ENCODE measurements at regions not wholly inside any gene's neighbourhood (a gene's known extent, or its start where the extent isn't known, plus 50 kb on each side); places are given as distances from the start of the nearest gene placed in this dataset.

DNA sequence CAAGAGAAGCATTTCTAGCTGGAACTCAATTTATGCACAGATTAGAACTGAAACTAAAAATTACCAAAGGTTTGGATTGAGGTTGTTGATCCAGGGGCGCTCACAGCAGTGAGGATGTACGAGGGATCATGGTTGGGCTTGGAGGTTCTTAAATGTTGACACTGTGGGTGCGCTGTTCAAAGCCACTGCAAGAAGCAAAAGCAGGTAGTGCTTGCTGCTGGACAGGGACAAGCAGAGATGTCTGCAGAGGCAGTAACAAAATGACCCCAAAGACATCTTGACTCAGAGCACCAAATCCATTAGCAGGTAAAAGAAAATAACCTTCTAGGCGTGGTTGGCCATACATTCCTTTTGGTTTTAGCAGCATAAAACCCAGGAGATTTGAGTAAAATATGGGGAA is 468.4 kb downstream of the ZSWIM6 start:
- DNase-seq = no peak

DNA sequence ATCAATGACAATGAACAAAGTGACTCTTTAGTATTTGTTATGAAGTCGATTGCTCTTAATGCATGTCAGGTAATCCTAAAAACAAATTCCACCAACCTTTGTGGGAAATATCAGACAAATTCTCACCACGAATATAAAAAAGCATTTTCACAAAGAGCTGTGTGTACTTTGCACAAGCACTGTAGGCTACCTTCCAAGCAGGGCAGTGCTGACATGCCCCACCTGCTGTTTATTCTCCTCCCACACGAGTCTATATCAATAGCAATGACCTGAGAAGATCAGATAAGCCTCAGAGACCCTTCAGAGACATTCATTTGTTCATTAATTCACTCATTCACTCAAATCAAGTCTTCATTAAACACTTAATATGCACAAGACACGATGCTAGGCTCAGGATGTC is 469.1 kb downstream of the ZSWIM6 start:
- no peak for DNase-seq

DNA sequence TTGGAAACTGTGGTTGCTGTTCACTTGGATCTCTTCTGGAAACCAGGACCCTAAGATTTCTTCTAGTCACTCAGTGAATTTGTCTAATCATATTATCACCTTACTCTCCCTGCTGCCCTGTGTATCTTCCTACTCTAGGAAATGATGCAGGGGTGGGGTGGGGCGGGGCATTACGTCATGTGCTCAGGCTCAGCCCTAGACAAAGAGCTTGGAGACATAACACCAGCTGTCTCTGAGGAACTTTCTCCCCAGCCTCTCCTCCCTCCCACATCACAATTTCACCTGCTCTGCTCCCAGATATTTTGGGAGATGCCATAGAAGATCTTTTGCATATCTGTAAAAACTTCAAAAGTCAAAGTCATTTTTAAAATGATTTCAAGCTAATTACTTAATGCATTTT is 470.4 kb downstream of the ZSWIM6 start:
- DNase-seq = no peak

DNA sequence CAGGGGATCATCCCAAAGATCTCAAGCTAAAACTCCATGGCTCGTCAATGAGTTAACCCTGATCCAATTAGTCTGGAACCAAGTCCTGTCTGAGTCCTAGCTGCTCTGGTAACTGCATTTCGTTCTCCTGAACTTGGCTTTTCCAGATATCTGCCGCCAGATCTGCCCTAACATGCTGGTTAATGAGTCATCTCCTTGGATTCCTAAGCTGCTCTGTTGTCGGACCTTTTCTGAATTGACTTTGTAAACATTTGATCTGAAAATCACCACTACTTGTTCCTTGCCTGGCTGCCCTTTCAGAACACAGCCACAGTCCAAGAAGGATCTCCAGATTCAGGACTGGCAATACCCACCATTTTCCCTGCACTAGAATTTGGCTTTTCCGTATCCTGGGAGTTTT is 473.0 kb downstream of the ZSWIM6 start:
- DNase-seq = no peak

DNA sequence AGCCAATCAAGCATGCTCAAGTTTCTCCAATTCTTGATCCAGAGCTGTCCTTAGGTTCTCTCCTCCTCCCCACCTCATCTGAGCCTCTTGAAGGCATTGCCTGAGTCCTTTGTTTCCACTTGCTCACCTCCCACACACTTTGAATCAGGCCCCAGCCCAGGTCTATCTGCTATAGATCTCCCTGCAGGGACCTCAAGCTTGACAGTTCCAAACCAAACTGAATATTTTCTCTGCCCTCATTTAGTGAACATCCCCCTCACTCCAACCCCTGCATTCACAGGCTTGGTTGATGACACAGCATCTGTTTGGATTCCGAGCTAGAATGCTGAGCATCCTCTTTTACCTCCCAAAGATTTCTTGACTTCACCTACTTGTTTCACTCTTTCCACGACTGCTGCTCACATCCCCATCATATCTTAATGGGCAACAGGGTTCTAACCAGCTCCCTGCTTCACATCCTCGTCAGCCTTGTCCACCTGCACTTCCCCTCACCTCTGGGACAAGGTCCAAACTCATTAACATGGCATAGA is 474.5 kb downstream of the ZSWIM6 start:
- no peak for DNase-seq

DNA sequence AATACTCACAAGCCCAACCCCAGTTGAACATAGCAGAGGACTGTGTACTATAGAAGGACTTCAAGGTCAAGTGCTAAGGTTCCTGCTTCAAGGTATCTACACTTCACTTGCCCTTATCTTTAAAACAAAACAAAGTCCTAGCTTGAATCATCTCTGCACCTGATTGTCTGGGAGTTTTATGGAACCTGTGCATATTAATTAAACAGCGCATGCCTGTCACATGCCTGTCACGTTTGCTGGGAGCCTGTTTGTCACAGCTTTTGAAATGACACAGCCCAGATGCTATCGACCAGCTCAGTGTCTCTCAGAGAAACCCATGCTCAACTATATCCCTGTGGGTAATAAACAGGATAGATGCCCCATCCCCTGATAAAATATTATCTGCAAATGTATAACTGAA is 476.0 kb downstream of the ZSWIM6 start:
- DNase-seq = no peak

DNA sequence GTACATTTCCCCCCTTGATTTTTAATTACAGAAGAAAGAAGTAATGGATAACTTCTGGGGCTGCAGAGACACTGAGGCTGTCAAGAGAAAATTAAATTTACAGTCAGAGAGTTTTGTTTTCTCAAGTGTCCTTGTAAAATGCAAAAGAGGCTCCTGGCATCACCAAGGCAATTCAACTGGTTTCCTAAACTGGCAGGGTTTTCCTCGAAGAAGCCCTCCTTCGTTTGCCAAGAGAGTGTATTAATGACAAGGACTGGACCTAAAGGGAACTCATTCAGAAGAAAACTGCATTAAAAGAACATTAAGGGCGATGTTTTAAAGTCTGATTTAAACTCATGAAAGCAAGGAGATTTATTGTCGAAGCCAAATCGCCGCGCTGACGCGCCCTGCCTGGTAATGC is 476.9 kb downstream of the ZSWIM6 start:
- no peak for DNase-seq

DNA sequence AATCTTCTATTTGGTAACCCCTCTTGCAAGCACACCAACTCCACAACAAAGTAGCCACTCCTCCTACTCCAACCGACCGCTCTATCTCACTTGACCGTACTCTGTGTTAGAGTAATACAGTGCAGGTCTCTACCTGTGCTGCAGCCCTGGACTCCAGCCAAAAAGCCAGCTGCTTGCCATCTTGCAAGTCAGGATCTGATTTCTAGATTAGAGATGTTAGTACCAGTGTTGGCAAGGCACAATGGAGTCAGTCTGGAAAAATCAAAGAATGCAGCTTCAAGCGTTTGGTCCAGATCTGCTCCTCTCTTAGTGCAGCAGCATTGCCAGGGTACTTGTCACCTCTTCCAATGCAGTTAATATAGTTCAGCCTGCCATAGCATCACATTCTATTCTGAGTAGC is 477.6 kb downstream of the ZSWIM6 start:
- DNase-seq = no peak

DNA sequence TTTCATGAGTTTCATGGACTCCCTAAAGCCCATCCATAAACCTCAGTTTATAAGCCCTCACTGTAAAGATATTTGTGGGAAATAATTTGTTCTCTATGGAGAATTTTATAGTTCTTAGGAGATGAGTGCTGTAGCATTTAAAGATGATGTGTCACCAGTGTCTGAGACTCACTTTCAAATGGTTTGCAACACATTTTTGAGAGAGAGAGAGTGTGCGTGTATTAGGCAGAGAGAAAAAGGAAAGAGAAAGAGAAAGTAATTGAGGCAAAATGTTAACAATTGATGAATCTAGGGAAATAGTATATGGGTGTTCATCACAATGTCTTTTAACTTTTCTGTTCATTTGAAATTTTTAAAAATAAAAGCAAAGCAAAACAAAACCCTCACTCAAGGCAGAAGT is 479.0 kb downstream of the ZSWIM6 start:
- no peak for DNase-seq

DNA sequence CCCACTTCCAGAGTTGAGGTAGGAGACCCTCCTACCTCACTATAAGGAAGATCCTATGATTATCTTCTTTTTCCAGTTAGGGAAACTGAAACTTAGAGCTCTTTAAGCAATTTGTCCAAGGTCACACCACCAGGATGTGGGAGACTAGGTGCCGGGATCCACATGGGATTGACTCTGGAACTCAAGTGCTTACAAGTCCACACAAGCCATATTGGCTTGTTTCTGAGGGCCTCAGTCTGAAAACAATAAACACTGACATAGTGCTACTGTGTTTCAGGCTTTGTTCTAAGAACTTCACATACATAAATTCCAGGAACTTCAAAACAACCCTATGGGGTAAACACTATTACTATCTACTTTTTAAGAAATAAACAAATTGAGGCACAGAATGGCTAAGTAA is 481.3 kb downstream of the ZSWIM6 start:
- no peak for DNase-seq

DNA sequence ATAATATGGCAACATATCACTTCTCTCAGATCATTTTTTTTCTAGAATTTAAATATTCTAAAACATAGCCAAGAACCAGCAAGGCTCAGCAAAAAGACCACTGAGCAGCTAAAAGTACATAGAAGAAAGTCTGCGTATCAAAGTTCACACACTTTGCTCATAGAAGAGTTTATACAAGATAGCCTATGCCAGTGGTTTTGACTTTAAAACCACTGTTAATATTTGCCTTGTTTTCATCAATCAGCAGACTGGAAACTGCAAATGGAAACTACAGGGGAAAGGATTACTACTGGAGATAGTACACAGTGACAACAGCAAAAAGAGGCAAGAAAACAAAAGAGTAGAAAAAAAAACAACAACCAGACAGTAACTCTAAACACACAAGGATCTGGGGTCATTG is 483.3 kb downstream of the ZSWIM6 start:
- DNase-seq = no peak

DNA sequence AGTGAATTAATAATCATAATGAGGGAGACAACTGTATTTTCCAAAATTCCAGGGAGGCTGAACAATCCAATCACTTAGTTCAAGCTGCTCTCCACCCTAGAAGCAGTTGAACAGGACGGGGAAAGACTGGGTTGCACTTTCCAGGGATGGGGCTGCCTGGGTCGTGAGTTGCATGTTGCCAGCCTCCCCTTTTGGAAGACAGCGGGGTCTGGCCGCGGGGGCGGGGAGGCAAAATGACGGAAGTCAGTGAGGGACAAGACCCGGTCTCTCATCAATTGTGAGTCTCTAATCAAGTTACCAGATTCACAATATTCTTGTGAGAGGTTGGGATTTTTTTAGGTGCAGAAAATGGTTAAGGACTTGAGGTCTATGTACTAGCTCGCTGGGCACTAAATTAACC is 484.1 kb downstream of the ZSWIM6 start:
- DNase-seq = no peak

DNA sequence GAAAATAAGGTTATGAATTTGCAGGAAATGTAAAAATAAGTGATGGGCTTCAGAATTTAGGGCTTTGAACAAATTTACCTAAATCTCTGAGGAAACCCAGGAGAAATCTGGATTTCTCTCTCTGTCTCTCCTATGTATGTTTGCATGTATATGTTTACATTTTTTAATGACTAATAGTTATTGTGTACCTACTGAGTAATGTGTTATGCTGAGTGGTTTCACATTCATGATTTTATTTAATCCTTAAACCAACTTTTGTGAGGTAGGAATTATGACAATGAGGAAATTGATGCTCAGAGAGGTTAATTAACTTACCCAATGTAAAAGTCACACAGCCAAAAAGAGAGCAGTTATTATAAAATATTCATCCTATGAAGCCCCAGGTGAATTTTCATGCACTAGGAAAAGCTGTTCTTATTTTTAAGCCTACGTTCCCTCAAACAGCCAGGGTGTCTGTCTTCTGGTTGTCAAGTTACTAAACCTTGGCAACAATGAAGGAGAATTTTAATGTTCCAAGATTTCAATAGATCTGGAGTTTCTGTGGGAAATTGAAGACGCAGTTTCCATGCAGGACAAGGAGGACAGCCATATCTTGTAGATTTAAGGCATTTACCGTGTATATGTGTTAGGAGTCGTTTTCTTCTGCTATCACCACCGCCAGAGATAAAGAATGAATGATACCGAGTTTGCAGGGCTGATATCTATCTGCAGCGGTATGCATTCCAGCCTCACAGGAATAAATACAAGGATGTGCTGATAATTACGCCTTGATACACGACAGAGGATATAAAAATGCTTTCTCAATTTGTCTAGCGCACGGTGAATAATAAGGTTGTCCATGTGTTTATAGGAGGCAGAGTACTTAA is 484.8 kb downstream of the ZSWIM6 start:
- no peak for DNase-seq

DNA sequence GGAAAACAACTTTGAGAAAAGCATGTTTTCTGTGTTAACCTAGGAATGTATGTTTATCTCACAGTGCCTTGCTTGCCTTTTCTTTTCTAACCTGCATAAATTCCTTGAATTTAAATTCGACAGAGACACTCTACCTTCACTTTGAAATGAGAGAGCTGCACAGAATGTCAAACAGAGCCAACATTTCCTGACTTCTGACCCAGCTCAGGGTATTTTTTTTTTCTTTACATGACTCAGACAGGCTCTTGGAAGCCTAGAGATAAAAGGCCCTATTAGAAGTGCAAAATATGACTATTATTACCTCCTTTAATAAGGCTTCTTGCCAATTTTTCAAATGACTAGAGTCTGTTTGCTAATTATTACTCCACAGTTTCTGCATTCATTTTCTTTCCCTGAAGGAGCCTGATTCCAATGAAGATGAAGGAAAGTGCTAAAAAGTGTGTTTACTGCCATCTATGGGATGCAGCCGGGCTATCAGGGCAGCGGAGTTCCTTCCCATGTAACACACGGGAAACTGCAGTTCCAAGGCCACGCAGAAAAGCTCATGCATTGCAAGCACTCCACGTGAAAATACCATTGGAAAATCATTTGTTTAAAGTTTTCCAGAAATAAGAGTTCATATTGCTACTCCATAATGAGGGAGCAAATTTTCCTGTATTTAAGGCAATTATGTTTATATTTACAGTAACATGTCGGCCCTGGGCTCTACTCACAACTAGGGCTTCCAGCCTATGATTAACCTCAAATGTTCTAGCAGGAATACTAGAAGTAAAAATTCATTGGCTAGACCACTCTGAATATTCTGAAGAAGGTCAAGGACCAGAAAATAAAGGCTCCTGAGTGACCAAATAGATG is 485.6 kb downstream of the ZSWIM6 start:
- no peak for DNase-seq

DNA sequence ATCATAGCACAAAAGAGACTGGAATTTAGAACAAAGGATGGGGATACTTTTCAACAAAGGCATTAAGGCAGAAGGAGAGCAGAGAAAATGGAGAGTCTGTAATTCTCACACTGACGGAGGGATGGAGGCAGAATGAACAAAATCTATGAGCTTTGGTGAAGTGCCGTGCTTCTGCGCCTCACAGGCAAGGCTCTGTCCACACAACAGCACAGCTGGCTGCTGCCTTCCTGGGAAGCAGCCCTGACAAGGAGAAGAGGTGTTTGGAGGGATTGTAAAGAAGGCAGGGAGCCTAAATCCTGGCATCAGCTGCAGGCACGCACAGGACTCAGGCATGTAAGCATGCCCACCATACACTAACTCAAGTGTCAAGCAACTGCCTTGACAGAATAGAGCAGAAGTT is 485.2 kb upstream of the KIF2A start:
- DNase-seq = no peak

DNA sequence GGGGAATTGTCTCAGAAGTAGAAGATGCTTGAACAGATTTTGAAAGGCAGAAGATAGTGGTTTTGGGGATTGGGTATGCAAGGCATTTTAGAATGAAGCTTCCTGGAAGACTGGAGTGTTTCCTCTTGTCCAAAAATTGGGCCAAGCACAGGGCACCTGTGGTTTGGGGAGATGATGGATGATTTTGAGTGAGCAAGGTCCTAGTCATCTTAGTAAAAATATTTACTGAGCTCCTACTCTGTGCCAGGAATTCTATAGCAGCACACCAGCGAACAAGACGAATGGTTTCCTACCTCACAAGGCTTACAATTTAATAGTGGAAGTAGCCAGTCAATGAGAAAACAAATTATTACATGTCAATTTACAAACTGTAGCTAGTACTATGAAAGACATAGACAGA is 484.4 kb upstream of the KIF2A start:
- no peak for DNase-seq

DNA sequence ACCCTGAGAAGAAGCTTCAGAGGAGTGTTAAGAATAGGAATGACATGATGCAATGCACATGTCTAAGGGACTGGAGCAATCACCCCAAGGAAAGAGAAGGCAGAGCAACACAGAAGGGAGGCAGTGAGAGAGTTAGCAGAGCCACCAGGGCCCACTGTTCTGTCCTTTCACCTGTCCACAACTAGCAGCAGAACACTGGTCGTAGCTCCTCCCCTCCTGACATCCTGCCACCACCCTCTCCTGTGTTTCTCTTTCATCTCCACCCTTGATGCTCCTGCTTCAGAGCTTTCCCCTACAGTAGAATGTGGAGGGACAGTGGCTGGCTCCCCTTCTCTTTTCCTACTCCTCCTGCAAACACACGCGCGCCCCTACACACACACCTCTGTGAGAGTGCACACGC is 483.4 kb upstream of the KIF2A start:
- no peak for DNase-seq

DNA sequence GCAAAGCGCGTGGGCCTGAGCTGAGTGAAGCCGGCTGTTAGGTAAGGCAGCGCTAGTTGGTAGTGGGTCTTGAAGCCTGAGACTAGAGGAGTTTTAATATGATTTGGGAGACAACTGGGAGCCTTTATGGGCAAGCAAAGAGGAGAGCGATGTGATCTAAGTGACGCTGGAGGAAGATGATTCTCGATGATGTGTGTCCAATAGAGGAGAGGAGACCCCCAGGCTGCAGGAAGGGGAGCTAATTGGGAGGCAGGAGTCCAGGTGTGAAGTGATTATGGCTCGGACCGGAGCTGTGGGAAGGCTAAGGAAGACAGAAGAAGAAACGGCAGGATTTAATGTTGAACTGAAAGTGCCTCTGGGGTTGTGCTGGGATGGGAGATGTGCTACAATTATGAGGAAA is 482.9 kb upstream of the KIF2A start:
- no peak for DNase-seq

DNA sequence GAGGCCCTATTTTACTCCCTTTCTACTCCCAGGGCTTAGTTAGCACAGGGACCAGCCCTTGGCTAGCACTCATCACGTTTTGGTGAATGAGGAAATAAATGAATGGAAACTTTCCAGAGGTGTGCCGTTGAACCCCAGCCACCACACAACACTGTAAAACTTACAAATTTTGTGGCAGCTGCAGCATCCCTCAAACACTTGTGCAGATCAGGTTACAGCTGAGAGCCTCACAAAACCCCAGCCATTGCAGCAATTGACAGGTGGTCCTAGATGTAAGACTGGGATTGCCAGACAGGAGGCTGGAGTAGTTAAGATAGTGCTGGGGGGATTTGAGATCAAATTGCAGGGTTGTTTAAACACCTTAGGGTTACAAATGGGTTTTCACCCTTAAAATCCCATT is 482.2 kb upstream of the KIF2A start:
- DNase-seq = no peak

DNA sequence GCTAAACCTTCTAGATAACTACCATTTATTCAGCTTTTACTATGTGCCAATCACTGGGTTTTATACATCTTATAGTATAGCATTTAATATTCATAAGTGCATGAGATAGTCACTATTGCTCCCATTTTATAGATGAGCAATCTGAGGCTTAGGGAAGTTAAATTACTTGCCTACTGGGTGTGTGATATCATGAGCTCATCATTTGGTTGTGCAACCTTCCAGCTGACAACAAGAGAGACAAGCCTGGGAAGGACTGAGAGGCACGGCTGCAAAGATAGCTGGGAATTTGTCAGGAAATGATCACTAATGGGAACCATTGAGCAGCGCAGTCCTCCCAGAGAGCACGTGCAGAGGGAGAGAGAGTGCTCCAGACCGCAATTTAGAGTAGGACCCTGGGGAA is 481.6 kb upstream of the KIF2A start:
- DNase-seq = no peak

DNA sequence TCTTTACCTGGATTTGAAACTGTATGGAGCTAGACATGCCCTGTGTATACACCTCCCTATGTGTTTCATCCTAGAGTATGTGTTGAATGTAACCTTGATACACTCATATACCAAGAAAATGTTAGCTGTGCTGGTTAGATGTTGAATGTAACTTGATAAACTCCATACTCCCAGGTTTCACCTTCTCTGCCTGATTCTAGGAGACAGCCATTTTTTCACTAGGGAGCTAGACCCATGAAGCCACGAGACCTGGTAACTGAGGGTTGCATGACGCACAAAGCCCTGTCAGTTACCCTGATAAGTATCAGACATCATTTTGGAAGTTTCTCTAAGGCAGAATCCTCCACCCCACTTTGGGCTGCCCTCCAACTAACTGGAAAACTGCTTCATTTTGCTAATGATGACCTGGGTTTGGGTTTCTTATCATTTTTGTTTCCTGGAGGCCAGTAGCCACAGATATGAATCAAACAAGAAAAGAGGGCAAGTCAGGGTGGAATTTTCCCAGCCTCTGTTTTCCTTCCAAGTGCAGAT is 478.5 kb upstream of the KIF2A start:
- DNase-seq = no peak

DNA sequence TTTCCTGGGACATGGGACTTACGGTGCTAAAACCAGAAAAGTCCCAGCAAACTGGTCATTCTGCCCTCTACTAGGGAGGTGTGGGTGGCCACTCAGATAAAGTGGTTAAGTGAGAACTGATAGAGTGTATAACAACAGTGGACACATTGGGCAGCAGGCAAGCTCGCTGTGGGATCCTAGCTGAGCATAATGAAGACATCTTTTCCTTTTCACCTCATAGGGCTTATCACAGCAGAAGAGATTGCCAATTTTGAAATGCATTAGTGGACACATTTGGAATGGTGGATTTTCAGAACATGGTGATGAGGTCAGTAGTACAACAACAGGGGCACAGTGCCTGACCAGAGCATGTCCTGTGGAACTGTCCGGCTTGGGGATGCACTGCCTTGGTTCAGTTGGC is 477.1 kb upstream of the KIF2A start:
- DNase-seq = no peak

DNA sequence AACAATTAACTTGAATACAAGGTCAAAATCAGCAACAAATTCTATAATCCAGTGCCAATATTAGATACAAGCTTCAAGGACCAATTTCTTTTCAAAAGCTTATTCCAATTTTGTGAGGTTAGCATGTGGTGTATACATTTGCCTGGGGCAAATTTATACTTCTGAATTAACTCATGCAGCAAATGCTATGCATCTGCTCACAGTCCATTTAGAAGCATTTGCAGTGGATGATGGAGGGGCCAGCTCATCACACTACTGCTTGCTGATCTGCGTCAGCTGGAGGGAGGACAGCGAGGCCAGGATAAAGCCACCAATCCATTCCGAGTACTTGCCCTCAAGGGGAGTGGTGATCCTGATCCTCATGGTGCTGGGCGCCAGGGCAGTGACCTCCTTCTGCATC is 474.3 kb upstream of the KIF2A start:
- no peak for DNase-seq

DNA sequence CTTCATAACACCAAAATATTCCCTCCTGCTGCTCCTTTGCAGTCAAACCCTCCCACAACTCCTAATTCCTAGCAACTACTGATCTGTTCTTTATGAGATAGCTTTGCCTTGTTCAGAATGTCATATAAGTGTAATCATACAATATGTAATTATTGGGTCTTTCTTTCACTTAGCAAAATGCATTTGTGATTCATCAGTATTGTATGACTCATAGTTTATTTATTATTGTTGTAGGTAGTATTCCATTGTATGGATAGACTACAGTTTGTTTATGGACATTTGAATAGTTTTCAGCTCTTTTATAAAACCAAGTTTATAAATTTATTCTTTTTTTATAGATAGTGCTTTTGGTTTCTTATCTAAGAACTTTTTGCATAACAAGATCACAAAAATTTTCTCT is 468.2 kb upstream of the KIF2A start:
- DNase-seq = no peak

All from activated T-cell treated with anti-CD3 and anti-CD28 coated beads, Interleukin-2, amount 50 U/mL, for 1 hour (primary cell).